Neuronal stem cell (in vitro differentiated cells): ENCODE measurements at regions not wholly inside any gene's neighbourhood (a gene's known extent, or its start where the extent isn't known, plus 50 kb on each side); places are given as distances from the start of the nearest gene placed in this dataset.
A peak's percentile ranks its signal among the peaks of the same experiment; 100 is the strongest.

ENCODE experiments used
- DNase-seq: peaks from one replicate; pipeline ENCODE4 v3.0.0-alpha.2; 2013; ENCODE audit warnings: low spot score
- H2AFZ ChIP-seq: one replicate; pipeline ENCODE4 v1.6.1; 2013; ENCODE audit warnings: mild to moderate bottlenecking, low read length, inconsistent platforms
- H2AK5ac ChIP-seq: 2 replicates; pipeline ENCODE4 v1.6.1; 2013; ENCODE audit warnings: low read depth, mild to moderate bottlenecking, inconsistent platforms, low read length, moderate library complexity, mixed read lengths
- H2BK120ac ChIP-seq: 2 replicates; pipeline ENCODE4 v1.6.1; 2013; ENCODE audit warnings: low read depth, mild to moderate bottlenecking, inconsistent platforms, low read length, moderate library complexity, mixed read lengths
- H2BK12ac ChIP-seq: one replicate; pipeline ENCODE4 v1.6.1; 2013; ENCODE audit warnings: low read length, inconsistent platforms
- H2BK15ac ChIP-seq: 2 replicates; pipeline ENCODE4 v1.6.1; 2013; ENCODE audit warnings: mild to moderate bottlenecking, low read length, inconsistent platforms, mixed read lengths
- H2BK5ac ChIP-seq: one replicate; pipeline ENCODE4 v1.6.1; 2013; ENCODE audit warnings: inconsistent platforms, mild to moderate bottlenecking, low read length, moderate library complexity
- H3K14ac ChIP-seq: one replicate; pipeline ENCODE4 v1.6.1; 2013; ENCODE audit warnings: low read length, inconsistent platforms
- H3K18ac ChIP-seq: 2 replicates; pipeline ENCODE4 v1.6.1; 2013; ENCODE audit warnings: low read length, inconsistent platforms
- H3K23ac ChIP-seq: 2 replicates; pipeline ENCODE4 v1.6.1; 2013; ENCODE audit warnings: low read depth, mild to moderate bottlenecking, mixed read lengths, low read length, inconsistent platforms; ENCODE audit not compliant: poor library complexity
- H3K27ac ChIP-seq: replicated peaks from 3 replicates; pipeline ENCODE4 v1.5.1; 2013; ENCODE audit warnings: low read length, inconsistent platforms
- H3K27me3 ChIP-seq, 3 experiments: 2 replicates each; pipeline ENCODE4 v1.6.1; 2013; ENCODE audit warnings: low read length in 3 of 3, mild to moderate bottlenecking in 2 of 3, inconsistent platforms in 1 of 3, low read depth in 1 of 3, mixed read lengths in 1 of 3, moderate library complexity in 1 of 3; ENCODE audit not compliant: control insufficient read depth in 3 of 3, insufficient read depth in 3 of 3
- H3K36me3 ChIP-seq, 2 donors: replicated peaks in 1 of 2; 2 replicates each; pipeline ENCODE4 v1.6.1; 2013; ENCODE audit warnings: low read length in 2 of 2; ENCODE audit not compliant: control insufficient read depth in 2 of 2, insufficient read depth in 2 of 2
- H3K4ac ChIP-seq: 2 replicates; pipeline ENCODE4 v1.6.1; 2013; ENCODE audit warnings: inconsistent platforms, mild to moderate bottlenecking, low read length, moderate library complexity
- H3K4me1 ChIP-seq, 2 donors: 1 replicate in 1 of 2; 2 replicates in 1 of 2; pipeline ENCODE4 v1.6.1; 2013; ENCODE audit warnings: low read length in 2 of 2, low read depth in 1 of 2; ENCODE audit not compliant: control insufficient read depth in 2 of 2, insufficient read depth in 1 of 2
- H3K4me2 ChIP-seq: one replicate; pipeline ENCODE4 v1.6.1; 2013; ENCODE audit warnings: mild to moderate bottlenecking, low read length, inconsistent platforms; ENCODE audit not compliant: insufficient read depth, poor library complexity, severe bottlenecking
- H3K4me3 ChIP-seq, 2 donors: 2 replicates each; pipeline ENCODE4 v1.5.1; 2013; ENCODE audit warnings: low read length in 2 of 2, mild to moderate bottlenecking in 2 of 2, inconsistent platforms in 1 of 2, moderate library complexity in 1 of 2
- H3K79me1 ChIP-seq: one replicate; pipeline ENCODE4 v1.6.1; 2013; ENCODE audit warnings: low read depth, mild to moderate bottlenecking, inconsistent platforms, low read length, moderate library complexity
- H3K9ac ChIP-seq: one replicate; pipeline ENCODE4 v1.6.1; 2013; ENCODE audit warnings: mild to moderate bottlenecking, low read depth, low read length, inconsistent platforms; ENCODE audit not compliant: poor library complexity
- H3K9me3 ChIP-seq, 2 donors: replicated peaks in 1 of 2; 2 replicates each; pipeline versions ENCODE3 to v1.6.1; 2013; ENCODE audit warnings: low read length in 2 of 2, mild to moderate bottlenecking in 2 of 2, inconsistent platforms in 1 of 2, low read depth in 1 of 2, mixed read lengths in 1 of 2, moderate library complexity in 1 of 2; ENCODE audit not compliant: control insufficient read depth in 2 of 2, insufficient read depth in 1 of 2
- H4K8ac ChIP-seq: one replicate; pipeline ENCODE4 v1.6.1; 2013; ENCODE audit warnings: low read depth, mild to moderate bottlenecking, inconsistent platforms, low read length, moderate library complexity
- H4K91ac ChIP-seq: one replicate; pipeline ENCODE4 v1.6.1; 2013; ENCODE audit warnings: low read length, low read depth, mild to moderate bottlenecking, inconsistent platforms; ENCODE audit not compliant: poor library complexity
- WGBS, 2 donors: extraction: QIAGEN DNeasy Blood & Tissue Kit; methylation state at CpG; one replicate each; pipeline ENCODE4 v1.1.7; 2013; ENCODE audit warnings: missing lambda C conversion rate in 2 of 2, mixed read lengths in 1 of 2; ENCODE audit not compliant: insufficient read length in 2 of 2, insufficient replicate concordance in 1 of 2; ENCODE audit errors: extremely low coverage in 2 of 2; 5-methylcytosine and 5-hydroxymethylcytosine counted together

DNA sequence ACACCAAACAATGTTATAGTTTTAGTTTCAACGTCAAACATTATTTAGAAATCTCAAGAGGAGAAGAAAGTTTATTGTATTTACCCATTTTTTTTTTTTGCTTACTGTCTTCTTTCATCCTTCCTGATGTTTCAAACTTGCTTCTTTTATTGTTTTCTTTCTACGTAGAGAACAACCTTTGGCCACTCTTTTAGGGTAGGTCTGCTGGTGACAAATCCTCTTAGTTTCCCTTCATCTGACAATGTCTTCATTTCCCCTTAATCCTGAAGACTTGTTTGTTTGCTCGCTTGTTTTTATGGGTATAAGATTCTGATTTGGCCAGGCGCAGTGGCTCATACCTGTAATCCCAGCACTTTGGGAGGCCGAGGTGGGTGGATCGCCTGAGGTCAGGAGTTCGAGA lies 89.1 kb downstream of the RHOU start:
- Histone ChIP-seq H2BK15ac (no peak overlapping the region), H3K4ac (no peak overlapping the region), H3K23ac (no peak overlapping the region), H3K14ac (no peak overlapping the region), H3K36me3 (peaks cover 0 to 1% of the 10 kb centered on the region in 2 donors), H3K4me3 (no peak overlapping the region), H3K27ac (no peak overlapping the region), H2BK12ac (no peak overlapping the region), H4K91ac (no peak overlapping the region), H4K8ac (no peak overlapping the region), H2AK5ac (no peak overlapping the region), H3K4me1 (peaks cover 3 to 7% of the 10 kb centered on the region in 2 donors), H3K9me3 (no peaks in the 10 kb centered on the region), H3K9ac (no peak overlapping the region), H3K79me1 (no peaks in the 10 kb centered on the region), H3K4me2 (no peak overlapping the region), H2AFZ (no peak overlapping the region), H2BK120ac (no peak overlapping the region), H2BK5ac (no peak overlapping the region), H3K18ac (no peak overlapping the region), H3K27me3 (no peaks in the 10 kb centered on the region)
- WGBS, 2 donors, result no CpG with 5 or more reads among the region's 7 CpGs
- DNase-seq, result no peak

DNA sequence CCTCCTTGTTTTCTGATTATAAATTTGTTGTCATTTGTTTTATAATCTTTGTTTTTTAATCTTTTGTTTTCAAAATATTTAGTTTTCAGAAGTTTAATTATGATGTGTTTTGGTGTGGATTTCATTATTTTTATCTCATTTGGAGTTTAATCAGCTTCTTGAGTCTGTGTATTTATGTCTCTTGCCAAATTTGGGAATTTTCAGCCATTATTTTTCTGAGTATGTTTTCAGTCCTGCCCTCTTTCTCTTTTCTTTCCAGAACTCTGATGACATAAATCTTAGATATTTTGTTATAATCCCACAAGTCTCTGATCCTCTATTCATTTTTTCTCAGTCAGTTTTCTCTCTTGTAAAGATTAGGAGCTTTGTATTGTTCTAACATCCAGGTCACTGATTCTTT lies 89.8 kb downstream of the RHOU start:
- no peak overlapping the region for H3K14ac ChIP-seq
- no peak overlapping the region for H2BK12ac ChIP-seq
- H3K9ac ChIP-seq, result no peak overlapping the region
- DNase-seq, result no peak
- no peak overlapping the region for H2AK5ac ChIP-seq
- no peak overlapping the region for H2AFZ ChIP-seq
- no peak overlapping the region for H4K91ac ChIP-seq
- H3K36me3 ChIP-seq, result peaks cover 0 to 1% of the 10 kb centered on the region in 2 donors
- H2BK15ac ChIP-seq, result no peak overlapping the region
- no peak overlapping the region for H3K18ac ChIP-seq
- no peak overlapping the region for H3K4ac ChIP-seq
- H3K4me1 ChIP-seq, result peaks cover 3 to 7% of the 10 kb centered on the region in 2 donors
- H3K23ac ChIP-seq, result no peak overlapping the region
- no peak overlapping the region for H3K4me2 ChIP-seq
- H4K8ac ChIP-seq, result no peak overlapping the region
- H2BK5ac ChIP-seq, result no peak overlapping the region
- no peak overlapping the region for H3K4me3 ChIP-seq
- no peaks in the 10 kb centered on the region for H3K79me1 ChIP-seq
- no peaks in the 10 kb centered on the region for H3K9me3 ChIP-seq
- H3K27me3 ChIP-seq, result no peaks in the 10 kb centered on the region
- no peak overlapping the region for H2BK120ac ChIP-seq
- no peak overlapping the region for H3K27ac ChIP-seq

DNA sequence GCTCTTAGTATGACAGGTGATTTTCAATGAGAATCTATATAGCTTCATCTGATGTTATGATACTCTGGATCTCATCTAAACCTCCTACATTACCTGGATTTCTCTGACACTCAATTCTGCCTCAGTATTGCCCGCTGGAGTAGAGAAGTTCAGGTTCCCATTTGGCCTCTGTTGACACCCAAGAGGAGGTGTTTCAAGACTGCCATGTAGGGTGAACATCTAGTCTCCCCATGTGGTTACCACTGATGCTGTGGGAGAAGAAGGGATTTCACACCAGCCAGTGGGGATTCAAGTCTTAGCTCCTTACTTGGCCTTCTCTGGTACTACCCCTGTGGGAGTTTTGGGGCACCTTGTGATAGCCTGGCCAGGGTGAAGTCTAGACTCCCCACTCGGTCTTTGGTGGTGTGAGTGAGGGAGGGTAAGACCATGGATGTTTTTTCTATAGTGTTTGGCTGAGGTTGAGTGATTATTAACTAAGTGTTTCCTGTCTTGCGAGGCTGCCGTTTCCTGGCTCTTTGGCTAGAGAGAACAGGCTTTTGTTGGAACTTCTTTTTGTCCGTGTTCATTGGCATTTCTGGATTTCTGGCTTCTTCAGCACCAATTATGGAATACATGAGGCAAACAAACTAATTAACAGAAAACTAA lies 90.7 kb downstream of the RHOU start:
- Histone ChIP-seq H3K27me3 (no peaks in the 10 kb centered on the region), H3K4me3 (no peak overlapping the region), H2BK12ac (no peak overlapping the region), H3K14ac (no peak overlapping the region), H2BK120ac (no peak overlapping the region), H3K27ac (no peak overlapping the region), H2AFZ (peak overlapping the region; percentile 59), H2BK5ac (no peak overlapping the region), H3K36me3 (peaks cover 0 to 1% of the 10 kb centered on the region in 2 donors), H2AK5ac (no peak overlapping the region), H3K79me1 (no peaks in the 10 kb centered on the region), H3K18ac (no peak overlapping the region), H3K9me3 (no peaks in the 10 kb centered on the region), H3K4me1 (peaks cover 5 to 7% of the 10 kb centered on the region in 2 donors), H4K91ac (no peak overlapping the region), H3K4ac (no peak overlapping the region), H3K4me2 (no peak overlapping the region), H3K9ac (no peak overlapping the region), H3K23ac (no peak overlapping the region), H2BK15ac (no peak overlapping the region), H4K8ac (no peak overlapping the region)
- no peak for DNase-seq
- no CpG with 5 or more reads among the region's 5 CpGs for WGBS, 2 donors

DNA sequence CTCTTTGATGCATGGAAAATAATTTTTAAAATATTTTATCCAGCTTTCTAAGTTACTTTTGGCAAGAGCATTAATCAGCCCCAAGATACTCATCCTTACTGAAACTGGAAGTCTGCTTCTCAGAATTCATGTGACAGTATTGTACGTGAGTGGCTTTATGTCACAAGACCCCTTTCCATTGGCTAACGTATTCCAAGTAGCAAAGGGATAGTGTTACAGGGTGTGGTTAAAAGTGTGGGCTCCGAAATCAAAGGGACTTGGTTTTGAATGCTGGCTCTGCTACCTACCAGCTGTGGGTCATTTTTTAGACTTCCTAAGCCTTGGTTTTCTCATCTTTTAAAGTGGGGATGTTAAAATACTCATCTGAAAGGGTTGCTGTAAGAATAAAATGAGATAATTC lies 91.7 kb downstream of the RHOU start:
- Histone ChIP-seq H3K4me3 (no peak overlapping the region), H3K9ac (no peak overlapping the region), H3K9me3 (no peaks in the 10 kb centered on the region), H2AFZ (peak overlapping the region; percentile 59), H3K4me2 (no peak overlapping the region), H2BK5ac (no peak overlapping the region), H2BK120ac (no peak overlapping the region), H3K18ac (no peak overlapping the region), H3K14ac (no peak overlapping the region), H4K8ac (no peak overlapping the region), H3K4me1 (peaks cover 5 to 7% of the 10 kb centered on the region in 2 donors), H3K36me3 (no peaks in the 10 kb centered on the region), H2BK12ac (no peak overlapping the region), H3K4ac (no peak overlapping the region), H3K79me1 (no peaks in the 10 kb centered on the region), H3K27me3 (no peaks in the 10 kb centered on the region), H3K27ac (no peak overlapping the region), H2AK5ac (no peak overlapping the region), H4K91ac (no peak overlapping the region), H2BK15ac (no peak overlapping the region), H3K23ac (no peak overlapping the region)
- DNase-seq, result no peak
- WGBS, 2 donors, result no CpG with 5 or more reads among the region's 3 CpGs
